Hepatocyte (in vitro differentiated cells): ENCODE measurements at regions not wholly inside any gene's neighbourhood (a gene's known extent, or its start where the extent isn't known, plus 50 kb on each side); places are given as distances from the start of the nearest gene placed in this dataset.
"Not testable (repeated sequence)": the region's sequence is repeated elsewhere in the genome, so short reads cannot be mapped to it uniquely, and the experiment has no call there.

ENCODE experiments used
- DNase-seq: peaks from one replicate; pipeline ENCODE4 v3.0.0-alpha.2; 2016; ENCODE audit warnings: low spot score
- H2AFZ ChIP-seq: fragments of 200-600 bp; sonication (generic); 2 replicates; pipeline ENCODE4 v1.6.0; 2016; ENCODE audit warnings: antibody characterized with exemption, mild to moderate bottlenecking
- H3K27ac ChIP-seq: fragments of 200-600 bp; sonication (generic); 2 replicates; pipeline ENCODE4 v1.5.1; 2016; ENCODE audit warnings: mild to moderate bottlenecking
- H3K27me3 ChIP-seq: fragments of 200-600 bp; sonication (generic); 2 replicates; pipeline ENCODE4 v1.6.1; 2016
- H3K36me3 ChIP-seq: fragments of 200-600 bp; sonication (generic); replicated peaks from 2 replicates; pipeline ENCODE4 v1.5.1; 2016; ENCODE audit warnings: low read depth; ENCODE audit not compliant: insufficient read depth
- H3K4me1 ChIP-seq: fragments of 200-600 bp; sonication (generic); 2 replicates; pipeline ENCODE4 v1.5.1; 2016; ENCODE audit warnings: mild to moderate bottlenecking, moderate library complexity; ENCODE audit not compliant: insufficient read depth
- H3K4me2 ChIP-seq: fragments of 200-600 bp; sonication (generic); 2 replicates; pipeline ENCODE4 v1.6.0; 2016
- H3K4me3 ChIP-seq: fragments of 200-600 bp; sonication (generic); 2 replicates; pipeline ENCODE4 v1.5.1; 2016; ENCODE audit warnings: mild to moderate bottlenecking
- H3K79me2 ChIP-seq: fragments of 200-600 bp; sonication (generic); 2 replicates; pipeline ENCODE4 v1.6.0; 2017; ENCODE audit warnings: mild to moderate bottlenecking
- H3K9me2 ChIP-seq: fragments of 200-600 bp; sonication (generic); replicated peaks from 2 replicates; pipeline ENCODE4 v1.6.0; 2017; ENCODE audit warnings: mild to moderate bottlenecking; ENCODE audit not compliant: insufficient read depth
- H3K9me3 ChIP-seq: fragments of 200-600 bp; sonication (generic); 2 replicates; pipeline ENCODE4 v1.5.1; 2016; ENCODE audit warnings: low read depth, mild to moderate bottlenecking
- H4K20me1 ChIP-seq: fragments of 200-600 bp; sonication (generic); 2 replicates; pipeline ENCODE4 v1.6.0; 2016; ENCODE audit warnings: mild to moderate bottlenecking; ENCODE audit not compliant: insufficient read depth, poor library complexity, severe bottlenecking
- CTCF ChIP-seq: fragments of 200-600 bp; sonication (generic); IDR thresholded peaks from 2 replicates; pipeline ENCODE4 v1.5.1; 2016; ENCODE audit warnings: antibody characterized with exemption, mild to moderate bottlenecking; ENCODE audit not compliant: poor library complexity
- EZH2 ChIP-seq: fragments of 200-600 bp; sonication (generic); IDR thresholded peaks from 2 replicates; pipeline ENCODE4 v1.6.1; 2016; ENCODE audit warnings: antibody characterized with exemption, mild to moderate bottlenecking, borderline replicate concordance
- EZH2phosphoT487 ChIP-seq: fragments of 200-600 bp; sonication (generic); IDR thresholded peaks from one replicate; pipeline ENCODE4 v1.6.1; 2018; ENCODE audit warnings: antibody characterized with exemption, mild to moderate bottlenecking, low read depth, moderate library complexity; ENCODE audit not compliant: unreplicated experiment, severe bottlenecking
- WGBS: methylation state at CpG from one replicate; pipeline ENCODE4 v1.1.6; 2016; ENCODE audit warnings: low lambda C conversion rate; ENCODE audit errors: missing lambda C conversion rate; 5-methylcytosine and 5-hydroxymethylcytosine counted together

GRCh38 chr5:57358796-57359592 lies 123.6 kb downstream of the ACTBL2 start:
- 81% methylated on average over 5 of the region's 5 CpGs for WGBS
- no peak overlapping the region for H3K4me3 ChIP-seq
- no peak overlapping the region for H3K4me2 ChIP-seq
- H3K27ac ChIP-seq = no peak overlapping the region
- H3K79me2 ChIP-seq = no peaks in the 10 kb centered on the region
- H2AFZ ChIP-seq = no peak overlapping the region
- peaks cover 4% of the 10 kb centered on the region for H3K4me1 ChIP-seq
- H3K36me3 ChIP-seq = no peaks in the 10 kb centered on the region
- no peaks in the 10 kb centered on the region for H3K9me3 ChIP-seq
- no peaks in the 10 kb centered on the region for H4K20me1 ChIP-seq
- DNase-seq = no peak
- H3K27me3 ChIP-seq = no peaks in the 10 kb centered on the region
- no peaks in the 10 kb centered on the region for H3K9me2 ChIP-seq
- TF ChIP-seq CTCF = no peak
- TF ChIP-seq EZH2 = no peak
- no peak for TF ChIP-seq EZH2phosphoT487

- not testable (repeated sequence) for H4K20me1 ChIP-seq, H3K4me2 ChIP-seq, H3K27ac ChIP-seq, H3K4me3 ChIP-seq, H3K36me3 ChIP-seq, DNase-seq, H3K27me3 ChIP-seq, H3K79me2 ChIP-seq, H3K9me2 ChIP-seq, H3K9me3 ChIP-seq, H2AFZ ChIP-seq, H3K4me1 ChIP-seq
- WGBS = 87% methylated on average over 12 of the region's 16 CpGs
Measured at GRCh38 chr5:57356850-57357249, 125.8 kb downstream of the ACTBL2 start.

- H3K9me3 ChIP-seq = no peaks in the 10 kb centered on the region
- H3K27me3 ChIP-seq = no peaks in the 10 kb centered on the region
- no peaks in the 10 kb centered on the region for H3K79me2 ChIP-seq
- H3K9me2 ChIP-seq = no peaks in the 10 kb centered on the region
- H3K36me3 ChIP-seq = no peaks in the 10 kb centered on the region
- no peak overlapping the region for H3K4me2 ChIP-seq
- no peak for TF ChIP-seq EZH2phosphoT487
- no peak for TF ChIP-seq CTCF
- no peak for TF ChIP-seq EZH2
- 81% methylated on average over 1 of the region's 1 CpG for WGBS
- H3K27ac ChIP-seq = no peak overlapping the region
- no peaks in the 10 kb centered on the region for H3K4me1 ChIP-seq
- no peaks in the 10 kb centered on the region for H4K20me1 ChIP-seq
- H3K4me3 ChIP-seq = no peak overlapping the region
- no peak for DNase-seq
- H2AFZ ChIP-seq = no peak overlapping the region
Measured at GRCh38 chr5:57349214-57349613, 133.4 kb downstream of the ACTBL2 start.

GRCh38 chr5:57348376-57349140 lies 134.1 kb downstream of the ACTBL2 start:
- DNase-seq = no peak
- Histone ChIP-seq H3K4me1 (no peaks in the 10 kb centered on the region), H2AFZ (no peak overlapping the region), H3K9me2 (no peaks in the 10 kb centered on the region), H3K27me3 (no peaks in the 10 kb centered on the region), H3K4me3 (no peak overlapping the region), H3K4me2 (no peak overlapping the region), H3K79me2 (no peaks in the 10 kb centered on the region), H3K36me3 (no peaks in the 10 kb centered on the region), H3K9me3 (no peaks in the 10 kb centered on the region), H4K20me1 (no peaks in the 10 kb centered on the region), H3K27ac (no peak overlapping the region)
- no peak for TF ChIP-seq EZH2phosphoT487
- no peak for TF ChIP-seq CTCF
- no peak for TF ChIP-seq EZH2
- 41% methylated on average over 7 of the region's 7 CpGs for WGBS
